Heart right ventricle (tissue), 16 donors: ENCODE measurements at regions not wholly inside any gene's neighbourhood (a gene's known extent, or its start where the extent isn't known, plus 50 kb on each side); places are given as distances from the start of the nearest gene placed in this dataset.

Experiments
- ATAC-seq, 8 donors: fragments of 200-7000 bp; cut with Tn5 transposase; one replicate each; pipeline ENCODE4 v1.9.1; 2020; ENCODE audit warnings: mild to moderate bottlenecking in 8 of 8, moderate library complexity in 8 of 8, moderate number of reproducible peaks in 1 of 8
- DNase-seq, 2 donors: peaks; one replicate each; pipeline ENCODE4 v3.0.0-alpha.2; 2020
- H3K27ac ChIP-seq, 10 donors: fragments of 200-600 bp; sonication (generic) in 2 of 10; one replicate each; pipeline versions ENCODE4 v1.5.0 to v1.8.0; 2020 to 2022; ENCODE audit warnings: mild to moderate bottlenecking in 3 of 10
- H3K27me3 ChIP-seq, 7 donors: fragments of 200-600 bp; one replicate each; pipeline ENCODE4 v1.8.0; 2021 to 2022; ENCODE audit warnings: mild to moderate bottlenecking in 2 of 7
- H3K36me3 ChIP-seq, 9 donors: fragments of 200-600 bp; sonication (generic) in 1 of 9; one replicate each; pipeline versions ENCODE4 v1.5.0 to v1.8.0; 2020 to 2022; ENCODE audit warnings: mild to moderate bottlenecking in 2 of 9
- H3K4me1 ChIP-seq, 9 donors: fragments of 200-600 bp; sonication (generic) in 1 of 9; one replicate each; pipeline versions ENCODE4 v1.5.0 to v1.8.0; 2020 to 2022; ENCODE audit warnings: mild to moderate bottlenecking in 4 of 9
- H3K4me3 ChIP-seq, 10 donors: fragments of 200-600 bp; sonication (generic) in 2 of 10; one replicate each; pipeline versions ENCODE4 v1.5.0 to v1.8.0; 2020 to 2022; ENCODE audit warnings: mild to moderate bottlenecking in 7 of 10, moderate library complexity in 2 of 10
- H3K9me3 ChIP-seq, 11 donors: fragments of 200-600 bp in 10 of 11; sonication (generic) in 2 of 11; one replicate each; pipeline versions ENCODE4 v1.5.0 to v1.8.0; 2013 to 2022; ENCODE audit warnings: mild to moderate bottlenecking in 2 of 11, control low read depth in 1 of 11, moderate library complexity in 1 of 11
- WGBS, 2 donors: extraction: QIAGEN DNeasy Blood & Tissue Kit; methylation state at CpG; one replicate each; pipeline ENCODE4 v1.1.7; 2013; ENCODE audit warnings: inconsistent platforms in 1 of 2; 5-methylcytosine and 5-hydroxymethylcytosine counted together
- intact Hi-C, 10 donors: fragments of 100-400 bp; cut with DNase I; formaldehyde crosslinking; loops; one replicate each; pipeline versions ENCODE4 v1.11.1 to v1.14.2; 2022
- TF ChIP-seq, protein P1 (sequence below), 9 donors: fragments of 200-600 bp; sonication (generic) in 2 of 9; IDR thresholded peaks; one replicate each; pipeline versions ENCODE4 v1.5.0 to v1.8.0; 2021 to 2022; ENCODE audit warnings: antibody characterized with exemption in 9 of 9, mild to moderate bottlenecking in 5 of 9, moderate library complexity in 1 of 9
- donor health status: Arrhythmogenic right ventricular cardiomyopathy.
- donor health status: ischemic (EF 13 %, LVEDD 7.1; RV severe dilation, severe dysfunction).
- donor health status: healthy with polysubstance abuse.
- donor health status: DM: no; HTN: yes; CAD: no.
- donor health status: DM: no; HTN: no; CAD: no.
- donor health status: ischemic (EF 25% LVEDD 6.9; RV normal size, moderate dysfunction).
- donor health status: ischemic (EF 25% LVEDD 5.7; RV mildly dilated, moderate dysfunction).
- donor health status: healthy.
- donor health status: DM: yes; HTN: yes; CAD: no.
- donor health status: Ischemic cardiomyopathy.
- donor health status: ischemic (EF 35%, LVEDD 5.7; RV mildly dilated, moderate dysfunction).
- donor health status: nonischemic (EF 11% LVEDD 7.7; RV severe dilation, severe dysfunction).
- donor health status: DM: yes; HTN: yes; CAD: no.
- donor health status: PGD.
- donor health status: ischemic (EF 29% LVEDD 5.4; RV normal size, mild dysfunction).
- donor health status: nonischemic (EF 23%, LVEDD 6.1; RV moderate dilation, normal function).

- Histone ChIP-seq H3K36me3 (no peaks in the 10 kb centered on the region), H3K9me3 (peaks cover 0 to 7% (median 0%) of the 10 kb centered on the region in 11 donors), H3K4me3 (no peak overlapping the region), H3K27me3 (no peaks in the 10 kb centered on the region), H3K27ac (no peak overlapping the region), H3K4me1 (peaks cover 0 to 20% (median 0%) of the 10 kb centered on the region in 9 donors)
- ATAC-seq, result no peak
- intact Hi-C loops, result no loop called here
- DNase-seq, result no peak
- TF ChIP-seq, protein P1, sequence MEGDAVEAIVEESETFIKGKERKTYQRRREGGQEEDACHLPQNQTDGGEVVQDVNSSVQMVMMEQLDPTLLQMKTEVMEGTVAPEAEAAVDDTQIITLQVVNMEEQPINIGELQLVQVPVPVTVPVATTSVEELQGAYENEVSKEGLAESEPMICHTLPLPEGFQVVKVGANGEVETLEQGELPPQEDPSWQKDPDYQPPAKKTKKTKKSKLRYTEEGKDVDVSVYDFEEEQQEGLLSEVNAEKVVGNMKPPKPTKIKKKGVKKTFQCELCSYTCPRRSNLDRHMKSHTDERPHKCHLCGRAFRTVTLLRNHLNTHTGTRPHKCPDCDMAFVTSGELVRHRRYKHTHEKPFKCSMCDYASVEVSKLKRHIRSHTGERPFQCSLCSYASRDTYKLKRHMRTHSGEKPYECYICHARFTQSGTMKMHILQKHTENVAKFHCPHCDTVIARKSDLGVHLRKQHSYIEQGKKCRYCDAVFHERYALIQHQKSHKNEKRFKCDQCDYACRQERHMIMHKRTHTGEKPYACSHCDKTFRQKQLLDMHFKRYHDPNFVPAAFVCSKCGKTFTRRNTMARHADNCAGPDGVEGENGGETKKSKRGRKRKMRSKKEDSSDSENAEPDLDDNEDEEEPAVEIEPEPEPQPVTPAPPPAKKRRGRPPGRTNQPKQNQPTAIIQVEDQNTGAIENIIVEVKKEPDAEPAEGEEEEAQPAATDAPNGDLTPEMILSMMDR (IDR thresholded peaks at IDR 0.05), result no peak
- 87 to 89% methylated on average over 9 of the region's 9 CpGs for WGBS, 2 donors
These were observed 372.8 kb upstream of the KITLG start for GRCh38 chr12:88953029-88953586.

DNA sequence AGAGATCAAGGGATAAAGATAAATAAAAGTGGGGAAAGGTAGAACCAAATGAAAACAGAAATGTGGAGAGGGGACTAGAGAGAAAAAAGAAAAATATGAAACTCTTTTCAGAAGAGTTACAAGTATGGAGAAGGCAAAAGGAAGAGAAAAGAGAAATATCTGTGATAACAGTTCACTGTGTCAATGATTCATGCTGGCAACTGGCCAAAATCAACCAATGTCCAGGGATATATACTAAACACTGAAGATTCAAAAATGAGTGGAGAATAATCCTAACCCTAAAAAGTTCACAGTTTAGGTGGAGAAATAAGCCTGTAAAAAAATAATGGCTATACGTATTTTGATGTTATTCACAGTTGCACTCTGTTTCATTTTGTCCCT lies 372.3 kb upstream of the KITLG start:
- WGBS, 2 donors, result 94 to 95% methylated on average over 1 of the region's 1 CpG
- intact Hi-C loops, result no loop called here

DNA sequence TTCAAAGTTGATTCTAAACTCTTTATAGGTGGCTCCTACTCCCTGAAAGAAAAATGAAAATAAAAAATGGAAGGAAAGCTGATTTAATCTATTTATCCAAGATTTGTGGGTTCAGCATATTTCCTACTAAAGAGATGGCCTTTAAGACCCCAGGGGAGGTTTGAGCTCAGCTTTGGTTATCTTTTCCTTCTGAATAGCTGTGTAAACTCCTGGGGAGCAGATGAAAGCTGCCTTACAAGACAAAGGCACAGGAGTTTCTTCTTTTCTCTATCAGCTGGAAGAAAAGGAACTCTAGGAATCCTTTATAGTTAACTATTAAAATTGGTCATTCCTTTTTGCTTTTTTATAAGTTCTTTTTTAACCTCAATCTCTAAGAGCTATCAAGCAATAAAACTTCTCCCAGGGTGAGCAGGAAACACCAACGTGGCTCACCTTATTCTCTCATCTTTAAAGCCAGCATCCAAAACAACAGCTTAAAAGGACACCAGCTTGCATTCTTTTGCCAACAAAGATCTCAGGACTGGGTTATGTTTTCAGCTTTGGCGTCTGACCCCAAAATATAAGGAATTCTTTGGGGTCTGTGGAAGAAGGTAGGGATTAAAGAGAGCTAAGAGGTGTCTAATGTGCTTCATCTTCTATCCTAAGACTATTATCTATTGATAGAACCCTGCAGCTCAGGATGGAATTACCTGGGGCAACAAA lies 371.7 kb upstream of the KITLG start:
- Histone ChIP-seq H3K27ac (no peak overlapping the region), H3K36me3 (no peaks in the 10 kb centered on the region), H3K9me3 (peaks cover 0 to 7% (median 0%) of the 10 kb centered on the region in 11 donors), H3K4me1 (peaks cover 0 to 31% (median 7%) of the 10 kb centered on the region in 9 donors), H3K4me3 (no peak overlapping the region), H3K27me3 (no peaks in the 10 kb centered on the region)
- no peak for ATAC-seq
- WGBS, 2 donors, result 40 to 50% methylated on average over 2 of the region's 2 CpGs
- intact Hi-C loops, result no loop called here
- DNase-seq, result no peak
- TF ChIP-seq, protein P1 (IDR thresholded peaks at IDR 0.05), result no peak

More for the DNA sequence above, 372.3 kb upstream of the KITLG start:
- Histone ChIP-seq H3K4me1 (peaks cover 0 to 26% (median 3%) of the 10 kb centered on the region in 9 donors), H3K27me3 (no peaks in the 10 kb centered on the region), H3K36me3 (no peaks in the 10 kb centered on the region), H3K9me3 (peaks cover 0 to 7% (median 0%) of the 10 kb centered on the region in 11 donors), H3K4me3 (no peak overlapping the region), H3K27ac (no peak overlapping the region)
- ATAC-seq (no peak), DNase-seq (peak in 1 of 2 donors; percentile 9)
- TF ChIP-seq, protein P1 (IDR thresholded peaks at IDR 0.05), result no peak

GRCh38 chr12:88951177-88951576 lies 370.9 kb upstream of the KITLG start:
- Histone ChIP-seq H3K36me3 (no peaks in the 10 kb centered on the region), H3K27me3 (no peaks in the 10 kb centered on the region), H3K9me3 (peaks cover 0 to 7% (median 0%) of the 10 kb centered on the region in 11 donors), H3K4me1 (peaks cover 0 to 39% (median 15%) of the 10 kb centered on the region in 9 donors), H3K27ac (no peak overlapping the region), H3K4me3 (no peak overlapping the region)
- TF ChIP-seq, protein P1 (IDR thresholded peaks at IDR 0.05), result no peak
- intact Hi-C loops, result no loop called here
- ATAC-seq, result no peak
- WGBS, 2 donors, result 74 to 90% methylated on average over 2 of the region's 2 CpGs
- DNase-seq, result no peak
